Transverse colon (tissue), 4 donors: ENCODE measurements at regions not wholly inside any gene's neighbourhood (a gene's known extent, or its start where the extent isn't known, plus 50 kb on each side); places are given as distances from the start of the nearest gene placed in this dataset.

Experiments
- DNase-seq: peaks from one replicate; pipeline ENCODE4 v3.0.0-alpha.2; 2019
- H3K27ac ChIP-seq, 4 donors: fragments of 200-600 bp; sonication (generic); 2 replicates each; pipeline ENCODE4 v1.5.1; 2016 to 2018; ENCODE audit warnings: inconsistent platforms in 4 of 4
- H3K27me3 ChIP-seq: fragments of 200-600 bp; sonication (generic); 2 replicates; pipeline ENCODE4 v1.5.1; 2017; ENCODE audit warnings: inconsistent platforms
- H3K36me3 ChIP-seq, 4 donors: fragments of 200-600 bp; sonication (generic); 2 replicates each; pipeline ENCODE4 v1.5.1; 2017 to 2019; ENCODE audit warnings: inconsistent platforms in 4 of 4
- H3K4me1 ChIP-seq, 4 donors: fragments of 200-600 bp; sonication (generic); 2 replicates each; pipeline ENCODE4 v1.5.1; 2017 to 2020; ENCODE audit warnings: inconsistent platforms in 4 of 4
- H3K4me3 ChIP-seq, 4 donors: fragments of 200-600 bp; sonication (generic); 1 replicate in 1 of 4; 2 replicates in 3 of 4; pipeline versions ENCODE4 v1.5.1 to v1.6.1; 2017 to 2019; ENCODE audit warnings: inconsistent platforms in 4 of 4
- H3K9me3 ChIP-seq, 2 donors: fragments of 200-600 bp; sonication (generic); 2 replicates each; pipeline ENCODE4 v1.5.1; 2017 to 2019; ENCODE audit warnings: inconsistent platforms in 2 of 2
- EP300 ChIP-seq: sonication (generic); formaldehyde crosslinking; IDR thresholded peaks from one replicate; pipeline ENCODE4 v1.6.1; 2017; ENCODE audit warnings: antibody characterized with exemption, low read depth
- POLR2A ChIP-seq: fragments of 450-650 bp; IDR thresholded peaks from one replicate; pipeline ENCODE4 v1.6.1; 2016; ENCODE audit warnings: antibody characterized with exemption, mild to moderate bottlenecking, moderate library complexity
- POLR2AphosphoS5 ChIP-seq, 3 donors: sonication (generic); formaldehyde crosslinking; IDR thresholded peaks; one replicate each; pipeline ENCODE4 v1.6.1; 2016; ENCODE audit warnings: antibody characterized with exemption in 3 of 3
- WGBS, 2 donors: methylation state at CpG; one replicate each; pipeline ENCODE4 v1.1.5; 2018; ENCODE audit warnings: low coverage in 1 of 2; 5-methylcytosine and 5-hydroxymethylcytosine counted together
- in situ Hi-C, 4 donors: fragments of 200-750 bp; cut with MboI; loops; one replicate each; pipeline versions ENCODE4 v1.15.0 to v1.15.1; 2017; ENCODE audit warnings: low sequenced_read_pairs in 3 of 4, low pct_ligation_motif_present in 1 of 4, low pct_unique_long_range_greater_than_20kb in 1 of 4
- intact Hi-C: fragments of 100-400 bp; cut with DNase I; formaldehyde crosslinking; loops from one replicate; pipeline ENCODE4 v1.15.1; 2023; ENCODE audit warnings: low total_unique reads
- TF ChIP-seq, protein P1 (sequence below), 5 experiments: fragments of 200-600 bp in 3 of 5; fragments of 450-650 bp in 2 of 5; sonication (generic) in 3 of 5; IDR thresholded peaks; 1 replicate in 2 of 5; 2 replicates in 3 of 5; pipeline ENCODE4 v1.5.1; 2016 to 2017; ENCODE audit warnings: antibody characterized with exemption in 5 of 5, inconsistent platforms in 3 of 5, mild to moderate bottlenecking in 2 of 5, moderate library complexity in 1 of 5

DNA sequence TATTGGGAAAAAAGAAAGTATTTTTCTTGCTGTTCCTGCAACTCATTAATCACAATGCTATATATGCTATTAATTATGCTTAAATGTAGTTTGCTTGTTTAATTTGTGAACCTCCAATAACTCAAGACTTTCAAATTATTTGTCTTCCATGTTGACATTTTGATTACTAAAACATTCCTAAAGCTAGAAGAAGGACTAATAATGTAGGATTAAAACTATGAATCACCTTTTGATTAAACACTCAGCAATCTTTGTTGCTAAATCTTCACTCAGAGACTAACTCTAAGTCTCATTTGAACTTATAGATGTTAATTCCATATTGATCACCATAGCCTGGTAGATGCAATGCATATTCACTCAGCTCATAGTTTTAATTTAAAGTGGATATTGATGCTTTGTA lies 524.6 kb upstream of the ZEB2 start:
- in situ Hi-C loops (no loop called here), intact Hi-C loops (no loop called here)

DNA sequence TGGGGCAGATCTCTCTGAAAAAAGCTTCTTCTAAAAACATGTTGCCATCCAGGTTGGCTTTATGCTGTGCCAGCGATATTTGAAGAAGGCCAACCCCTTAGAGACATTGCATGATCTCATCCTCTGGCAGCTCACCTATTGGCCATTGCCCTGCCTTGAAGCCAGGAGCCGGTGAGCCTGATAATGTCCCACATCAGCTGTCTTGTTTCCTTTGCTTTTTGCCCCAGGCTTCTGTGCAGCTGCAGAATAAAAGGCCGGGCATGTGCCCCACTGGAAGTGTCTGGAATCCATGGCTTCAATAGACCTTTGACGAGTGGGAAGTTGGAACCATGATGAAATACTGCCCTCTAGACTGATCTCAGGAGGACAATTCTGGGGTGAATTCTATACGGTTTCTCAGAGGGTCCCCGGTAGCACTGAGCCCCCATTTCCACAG lies 523.5 kb upstream of the ZEB2 start:
- TF ChIP-seq POLR2A (no peak), EP300 (no peak), POLR2AphosphoS5 (IDR thresholded peaks at IDR 0.05) (no peak)
- TF ChIP-seq, protein P1, sequence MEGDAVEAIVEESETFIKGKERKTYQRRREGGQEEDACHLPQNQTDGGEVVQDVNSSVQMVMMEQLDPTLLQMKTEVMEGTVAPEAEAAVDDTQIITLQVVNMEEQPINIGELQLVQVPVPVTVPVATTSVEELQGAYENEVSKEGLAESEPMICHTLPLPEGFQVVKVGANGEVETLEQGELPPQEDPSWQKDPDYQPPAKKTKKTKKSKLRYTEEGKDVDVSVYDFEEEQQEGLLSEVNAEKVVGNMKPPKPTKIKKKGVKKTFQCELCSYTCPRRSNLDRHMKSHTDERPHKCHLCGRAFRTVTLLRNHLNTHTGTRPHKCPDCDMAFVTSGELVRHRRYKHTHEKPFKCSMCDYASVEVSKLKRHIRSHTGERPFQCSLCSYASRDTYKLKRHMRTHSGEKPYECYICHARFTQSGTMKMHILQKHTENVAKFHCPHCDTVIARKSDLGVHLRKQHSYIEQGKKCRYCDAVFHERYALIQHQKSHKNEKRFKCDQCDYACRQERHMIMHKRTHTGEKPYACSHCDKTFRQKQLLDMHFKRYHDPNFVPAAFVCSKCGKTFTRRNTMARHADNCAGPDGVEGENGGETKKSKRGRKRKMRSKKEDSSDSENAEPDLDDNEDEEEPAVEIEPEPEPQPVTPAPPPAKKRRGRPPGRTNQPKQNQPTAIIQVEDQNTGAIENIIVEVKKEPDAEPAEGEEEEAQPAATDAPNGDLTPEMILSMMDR (IDR thresholded peaks at IDR 0.05): peak in 1 of 5 experiments; percentile 3
- in situ Hi-C loops (no loop called here), intact Hi-C loops (no loop called here)
- no peaks in the 10 kb centered on the region for H3K27me3 ChIP-seq
- WGBS, 2 donors: 67 to 68% methylated on average over 4 to 6 of the region's 6 CpGs
- no peak overlapping the region for H3K4me3 ChIP-seq
- H3K36me3 ChIP-seq: no peaks in the 10 kb centered on the region
- no peaks in the 10 kb centered on the region for H3K9me3 ChIP-seq
- H3K27ac ChIP-seq: no peak overlapping the region
- no peaks in the 10 kb centered on the region for H3K4me1 ChIP-seq
- DNase-seq: no peak

More for the DNA sequence above, 524.6 kb upstream of the ZEB2 start:
- no peaks in the 10 kb centered on the region for H3K9me3 ChIP-seq
- no peak for DNase-seq
- no peaks in the 10 kb centered on the region for H3K27me3 ChIP-seq
- TF ChIP-seq EP300: no peak
- no peak for TF ChIP-seq POLR2A
- TF ChIP-seq POLR2AphosphoS5 (IDR thresholded peaks at IDR 0.05): no peak
- TF ChIP-seq, protein P1 (IDR thresholded peaks at IDR 0.05): no peak
- H3K36me3 ChIP-seq: no peaks in the 10 kb centered on the region
- H3K4me1 ChIP-seq: no peaks in the 10 kb centered on the region
- H3K4me3 ChIP-seq: no peak overlapping the region
- H3K27ac ChIP-seq: no peak overlapping the region

DNA sequence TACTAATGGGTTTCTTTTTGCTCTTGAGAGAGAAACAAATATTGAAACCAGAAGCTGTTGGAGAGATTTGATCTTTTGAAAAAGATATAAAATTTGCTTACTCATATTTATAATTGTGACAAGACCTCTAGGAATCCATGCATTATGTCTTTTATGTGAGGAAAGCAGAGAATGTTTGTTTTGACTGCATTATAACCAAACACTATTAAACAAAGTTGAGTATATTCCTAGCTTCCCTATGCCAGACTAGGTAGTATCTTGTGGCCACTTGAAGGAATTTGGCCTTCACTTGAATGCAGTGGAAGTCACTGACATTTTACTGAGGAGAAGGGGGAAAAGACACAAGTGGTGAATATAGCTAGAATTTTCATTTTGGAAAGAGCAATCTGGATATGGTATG lies 521.8 kb upstream of the ZEB2 start:
- H3K27ac ChIP-seq: no peak overlapping the region
- H3K9me3 ChIP-seq: no peaks in the 10 kb centered on the region
- H3K4me3 ChIP-seq: no peak overlapping the region
- intact Hi-C loops: no loop called here
- no peak for DNase-seq
- no peaks in the 10 kb centered on the region for H3K27me3 ChIP-seq
- in situ Hi-C loops: no loop called here
- TF ChIP-seq POLR2AphosphoS5 (IDR thresholded peaks at IDR 0.05) (no peak), POLR2A (no peak), EP300 (no peak)
- TF ChIP-seq, protein P1 (IDR thresholded peaks at IDR 0.05): no peak
- H3K36me3 ChIP-seq: no peaks in the 10 kb centered on the region
- H3K4me1 ChIP-seq: no peaks in the 10 kb centered on the region

DNA sequence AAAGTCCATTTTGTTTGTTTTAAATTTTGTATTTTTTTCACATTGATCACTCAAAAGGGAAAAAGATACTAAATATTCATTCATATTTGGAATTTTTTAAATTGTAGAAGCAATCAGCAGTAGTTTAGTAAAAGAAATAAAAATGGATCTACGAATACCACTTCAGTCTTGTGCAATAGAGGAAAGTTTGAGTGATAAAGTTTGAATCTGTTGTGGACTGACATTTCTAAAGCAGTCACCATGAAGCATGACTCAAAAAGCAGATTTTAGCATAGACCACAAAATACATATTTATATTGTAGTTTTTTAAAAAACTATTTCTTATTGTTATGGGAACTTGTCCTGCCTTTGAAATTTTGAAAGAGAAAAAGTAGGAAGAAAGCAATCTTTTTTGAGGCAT lies 520.5 kb upstream of the ZEB2 start:
- in situ Hi-C loops: no loop called here
- Histone ChIP-seq H3K4me1 (no peaks in the 10 kb centered on the region), H3K27ac (no peak overlapping the region), H3K36me3 (no peaks in the 10 kb centered on the region), H3K4me3 (no peak overlapping the region), H3K27me3 (no peaks in the 10 kb centered on the region), H3K9me3 (no peaks in the 10 kb centered on the region)
- DNase-seq: no peak
- TF ChIP-seq, protein P1 (IDR thresholded peaks at IDR 0.05): no peak
- TF ChIP-seq POLR2A (no peak), POLR2AphosphoS5 (IDR thresholded peaks at IDR 0.05) (no peak), EP300 (no peak)
- 60 to 68% methylated on average over 1 of the region's 1 CpG for WGBS, 2 donors
- intact Hi-C loops: no loop called here
